SK-N-SH (cell line): ENCODE measurements at regions not wholly inside any gene's neighbourhood (a gene's known extent, or its start where the extent isn't known, plus 50 kb on each side); places are given as distances from the start of the nearest gene placed in this dataset.

ENCODE experiments used
- EZH2phosphoT487 ChIP-seq: fragments of 200-600 bp; sonication (generic); IDR thresholded peaks from 2 replicates; pipeline ENCODE4 v1.6.1; 2017; ENCODE audit warnings: low read depth, mixed run types, mild to moderate bottlenecking, antibody characterized with exemption, moderate library complexity, borderline replicate concordance
- SIN3A ChIP-seq: IDR thresholded peaks from 2 replicates; pipeline ENCODE4 v1.6.1; 2012; ENCODE audit warnings: low read depth, mild to moderate bottlenecking, low read length, moderate library complexity, borderline replicate concordance
- YY1 ChIP-seq: IDR thresholded peaks from 2 replicates; pipeline ENCODE4 v1.4.0; 2012; ENCODE audit warnings: low read depth, mild to moderate bottlenecking
- TF ChIP-seq, protein P1 (sequence below): IDR thresholded peaks from 2 replicates; pipeline ENCODE4; 2012
- TF ChIP-seq, protein P2 (sequence below): fragments of 200-600 bp; sonication (generic); IDR thresholded peaks from 2 replicates; pipeline ENCODE4 v1.6.1; 2017; ENCODE audit warnings: antibody characterized with exemption, mild to moderate bottlenecking, moderate library complexity
- TF ChIP-seq, protein P3 (sequence below): IDR thresholded peaks from 2 replicates; pipeline ENCODE4 v1.4.0; 2012; ENCODE audit warnings: low read depth, borderline replicate concordance

DNA sequence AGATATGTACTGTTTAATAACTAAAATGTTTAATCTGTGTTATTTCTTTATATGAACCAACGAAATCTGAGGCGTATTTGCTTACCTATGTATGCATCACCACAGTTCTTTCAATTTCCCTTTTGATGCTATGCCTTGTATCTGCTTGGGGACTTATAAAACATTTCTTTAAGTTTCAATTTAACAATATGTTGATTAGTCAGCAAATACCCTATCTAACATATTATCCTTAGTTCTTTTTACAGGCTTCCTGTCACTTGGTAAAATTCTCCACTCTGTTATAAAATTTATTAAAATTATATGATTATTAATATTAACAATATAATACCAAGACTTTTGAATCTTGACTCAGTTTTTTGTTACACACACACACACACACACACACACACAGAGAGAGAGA, 174.3 kb downstream of the CPS1 start:
- TF ChIP-seq YY1: no peak
- TF ChIP-seq, protein P1, sequence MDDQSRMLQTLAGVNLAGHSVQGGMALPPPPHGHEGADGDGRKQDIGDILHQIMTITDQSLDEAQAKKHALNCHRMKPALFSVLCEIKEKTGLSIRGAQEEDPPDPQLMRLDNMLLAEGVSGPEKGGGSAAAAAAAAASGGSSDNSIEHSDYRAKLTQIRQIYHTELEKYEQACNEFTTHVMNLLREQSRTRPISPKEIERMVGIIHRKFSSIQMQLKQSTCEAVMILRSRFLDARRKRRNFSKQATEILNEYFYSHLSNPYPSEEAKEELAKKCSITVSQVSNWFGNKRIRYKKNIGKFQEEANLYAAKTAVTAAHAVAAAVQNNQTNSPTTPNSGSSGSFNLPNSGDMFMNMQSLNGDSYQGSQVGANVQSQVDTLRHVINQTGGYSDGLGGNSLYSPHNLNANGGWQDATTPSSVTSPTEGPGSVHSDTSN: no peak
- TF ChIP-seq, protein P2, sequence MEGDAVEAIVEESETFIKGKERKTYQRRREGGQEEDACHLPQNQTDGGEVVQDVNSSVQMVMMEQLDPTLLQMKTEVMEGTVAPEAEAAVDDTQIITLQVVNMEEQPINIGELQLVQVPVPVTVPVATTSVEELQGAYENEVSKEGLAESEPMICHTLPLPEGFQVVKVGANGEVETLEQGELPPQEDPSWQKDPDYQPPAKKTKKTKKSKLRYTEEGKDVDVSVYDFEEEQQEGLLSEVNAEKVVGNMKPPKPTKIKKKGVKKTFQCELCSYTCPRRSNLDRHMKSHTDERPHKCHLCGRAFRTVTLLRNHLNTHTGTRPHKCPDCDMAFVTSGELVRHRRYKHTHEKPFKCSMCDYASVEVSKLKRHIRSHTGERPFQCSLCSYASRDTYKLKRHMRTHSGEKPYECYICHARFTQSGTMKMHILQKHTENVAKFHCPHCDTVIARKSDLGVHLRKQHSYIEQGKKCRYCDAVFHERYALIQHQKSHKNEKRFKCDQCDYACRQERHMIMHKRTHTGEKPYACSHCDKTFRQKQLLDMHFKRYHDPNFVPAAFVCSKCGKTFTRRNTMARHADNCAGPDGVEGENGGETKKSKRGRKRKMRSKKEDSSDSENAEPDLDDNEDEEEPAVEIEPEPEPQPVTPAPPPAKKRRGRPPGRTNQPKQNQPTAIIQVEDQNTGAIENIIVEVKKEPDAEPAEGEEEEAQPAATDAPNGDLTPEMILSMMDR: no peak
- TF ChIP-seq, protein P3, sequence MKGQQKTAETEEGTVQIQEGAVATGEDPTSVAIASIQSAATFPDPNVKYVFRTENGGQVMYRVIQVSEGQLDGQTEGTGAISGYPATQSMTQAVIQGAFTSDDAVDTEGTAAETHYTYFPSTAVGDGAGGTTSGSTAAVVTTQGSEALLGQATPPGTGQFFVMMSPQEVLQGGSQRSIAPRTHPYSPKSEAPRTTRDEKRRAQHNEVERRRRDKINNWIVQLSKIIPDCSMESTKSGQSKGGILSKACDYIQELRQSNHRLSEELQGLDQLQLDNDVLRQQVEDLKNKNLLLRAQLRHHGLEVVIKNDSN: no peak
- TF ChIP-seq EZH2phosphoT487: no peak
- no peak for TF ChIP-seq SIN3A
